ENCODE measurements at regions not wholly inside any gene's neighbourhood (a gene's known extent, or its start where the extent isn't known, plus 50 kb on each side); places are given as distances from the start of the nearest gene placed in this dataset.

- no peak for TF ChIP-seq CTCF (IDR thresholded peaks at IDR 0.05)
- TF ChIP-seq POLR2A (IDR thresholded peaks at IDR 0.05) = no peak
- no peak for TF ChIP-seq POLR2AphosphoS5 (IDR thresholded peaks at IDR 0.05)
- TF ChIP-seq EP300 (IDR thresholded peaks at IDR 0.05) = no peak
- H3K9me3 ChIP-seq = no peaks in the 10 kb centered on the region
- H3K36me3 ChIP-seq = no peaks in the 10 kb centered on the region
- no peak overlapping the region for H3K4me3 ChIP-seq
- no peaks in the 10 kb centered on the region for H3K27me3 ChIP-seq
- DNase-seq = no peak
- H3K27ac ChIP-seq = no peak overlapping the region
- no peaks in the 10 kb centered on the region for H3K4me1 ChIP-seq
- WGBS, 2 donors = 64 to 67% methylated on average over 4 of the region's 4 CpGs
- ATAC-seq (ENCODE audit: low FRiP score in 2 of 2) = no peak
Measured at GRCh38 chr3:71902258-71903111, 117.5 kb upstream of the PROK2 start.

DNA sequence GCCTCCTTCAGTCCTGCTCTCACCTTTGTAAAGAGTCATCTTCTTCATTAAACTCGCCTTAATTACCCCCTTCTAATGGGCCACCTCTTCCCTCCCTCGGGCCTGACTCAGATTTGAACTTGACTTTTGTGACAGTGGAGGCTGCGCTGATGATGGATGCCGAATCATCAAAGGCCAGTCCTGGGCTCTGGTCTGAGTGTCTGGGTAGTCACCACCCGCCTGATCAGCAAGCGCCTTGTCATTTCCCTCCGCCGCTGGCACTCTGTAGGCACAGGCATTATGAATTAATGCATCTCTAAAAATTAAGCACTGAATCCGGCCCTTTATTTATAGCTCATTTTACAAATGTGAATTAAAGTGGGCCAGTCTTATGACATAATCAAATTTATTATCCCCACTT is 116.7 kb upstream of the PROK2 start:
- ATAC-seq (ENCODE audit: low FRiP score in 2 of 2) (no peak), DNase-seq (no peak)
- H3K36me3 ChIP-seq = no peaks in the 10 kb centered on the region
- no peaks in the 10 kb centered on the region for H3K9me3 ChIP-seq
- H3K27me3 ChIP-seq = no peaks in the 10 kb centered on the region
- H3K27ac ChIP-seq = no peak overlapping the region
- 93 to 94% methylated on average over 9 of the region's 9 CpGs for WGBS, 2 donors
- H3K4me3 ChIP-seq = no peak overlapping the region
- H3K4me1 ChIP-seq = no peaks in the 10 kb centered on the region
- TF ChIP-seq EP300 (IDR thresholded peaks at IDR 0.05) (no peak), POLR2A (IDR thresholded peaks at IDR 0.05) (no peak), CTCF (IDR thresholded peaks at IDR 0.05) (no peak), POLR2AphosphoS5 (IDR thresholded peaks at IDR 0.05) (no peak)

DNA sequence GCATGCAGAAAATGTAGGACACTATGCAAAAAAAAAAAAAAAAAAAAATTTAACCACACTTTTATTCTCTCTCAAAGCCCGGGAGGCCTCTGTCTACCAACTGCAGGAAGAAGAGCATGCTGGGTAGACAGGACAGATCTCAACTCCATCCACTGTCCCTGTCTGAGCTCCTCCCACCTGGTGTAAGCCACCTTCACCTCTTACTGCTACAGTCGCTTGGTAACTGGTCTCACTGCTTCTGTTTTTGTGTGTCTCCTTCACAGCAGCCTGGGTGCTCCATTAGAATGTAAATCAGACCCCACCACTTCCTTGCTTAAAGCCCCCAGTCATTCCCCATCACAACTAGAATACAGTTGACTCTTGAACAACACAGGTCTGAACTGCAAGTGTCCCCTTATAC is 115.1 kb upstream of the PROK2 start:
- Histone ChIP-seq H3K9me3 (no peaks in the 10 kb centered on the region), H3K27me3 (no peaks in the 10 kb centered on the region), H3K36me3 (no peaks in the 10 kb centered on the region), H3K4me1 (no peaks in the 10 kb centered on the region), H3K27ac (no peak overlapping the region), H3K4me3 (no peak overlapping the region)
- ATAC-seq (ENCODE audit: low FRiP score in 2 of 2) = no peak
- no peak for DNase-seq
- no peak for TF ChIP-seq POLR2AphosphoS5 (IDR thresholded peaks at IDR 0.05)
- no peak for TF ChIP-seq CTCF (IDR thresholded peaks at IDR 0.05)
- no peak for TF ChIP-seq POLR2A (IDR thresholded peaks at IDR 0.05)
- TF ChIP-seq EP300 (IDR thresholded peaks at IDR 0.05) = no peak
- WGBS, 2 donors = 94 to 95% methylated on average over 2 of the region's 2 CpGs

DNA sequence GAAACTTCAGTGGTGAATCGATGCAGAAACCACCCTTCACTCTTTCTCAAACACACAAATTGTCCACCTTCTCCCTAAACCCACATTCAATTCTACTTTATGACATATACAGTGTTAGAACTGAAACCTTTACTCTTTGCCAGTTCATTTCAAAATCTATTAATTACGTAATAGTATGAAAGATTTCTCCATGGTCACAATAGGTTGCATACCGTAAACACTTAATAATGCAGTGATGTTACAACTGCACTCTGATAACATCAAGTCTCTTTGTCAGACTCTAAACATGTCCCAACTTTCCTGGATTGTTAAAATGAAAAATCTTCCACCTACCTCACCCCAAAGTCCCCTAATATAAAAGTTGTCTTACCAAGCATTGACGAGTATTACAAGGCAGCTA is 111.8 kb upstream of the PROK2 start:
- 67 to 78% methylated on average over 4 of the region's 4 CpGs for WGBS, 2 donors
- H3K27ac ChIP-seq = no peak overlapping the region
- H3K9me3 ChIP-seq = no peaks in the 10 kb centered on the region
- no peaks in the 10 kb centered on the region for H3K36me3 ChIP-seq
- H3K4me3 ChIP-seq = no peak overlapping the region
- H3K27me3 ChIP-seq = no peaks in the 10 kb centered on the region
- no peaks in the 10 kb centered on the region for H3K4me1 ChIP-seq
- DNase-seq = no peak
- no peak for ATAC-seq (ENCODE audit: low FRiP score in 2 of 2)
- no peak for TF ChIP-seq CTCF (IDR thresholded peaks at IDR 0.05)
